Naive thymus-derived CD8-positive, alpha-beta T cell (primary cell): ENCODE measurements at regions not wholly inside any gene's neighbourhood (a gene's known extent, or its start where the extent isn't known, plus 50 kb on each side); places are given as distances from the start of the nearest gene placed in this dataset.
"Not testable (repeated sequence)": the region's sequence is repeated elsewhere in the genome, so short reads cannot be mapped to it uniquely, and the experiment has no call there.

Experiments
- ATAC-seq, 2 donors: fragments of 150-1000 bp; cut with Tn5 transposase in 1 of 2; sonication (Bioruptor Pico), chemical (Tn5 transposase) in 1 of 2; 1 replicate in 1 of 2; 2 replicates in 1 of 2; pipeline ENCODE4 v1.10.0; 2021; ENCODE audit warnings: mild to moderate bottlenecking in 2 of 2, moderate library complexity in 2 of 2
- POLR2A ChIA-PET: fragments of 350-600 bp; sonication (Branson Sonifier 250); formaldehyde crosslinking; loops from one replicate; lab custom pipeline; 2021; ENCODE audit warnings: antibody characterized with exemption; lab: Charles Lee
- DNase-seq, 10 donors: peaks; one replicate each; pipeline versions ENCODE4 v3.0.0 to v3.0.0-alpha.2; 2020 to 2022
- H3K27ac Mint-ChIP-seq, 10 donors: one replicate each; pipeline ENCODE4 v1.8.0; 2020 to 2022; ENCODE audit warnings: mild to moderate bottlenecking in 10 of 10, mixed read lengths in 10 of 10, moderate library complexity in 4 of 10, inconsistent platforms in 1 of 10
- H3K27me3 Mint-ChIP-seq, 5 donors: one replicate each; pipeline ENCODE4 v1.8.0; 2021 to 2022; ENCODE audit warnings: mixed read lengths in 5 of 5
- H3K36me3 Mint-ChIP-seq, 3 donors: one replicate each; pipeline ENCODE4 v1.8.0; 2020 to 2022; ENCODE audit warnings: mixed read lengths in 3 of 3, mild to moderate bottlenecking in 2 of 3, inconsistent platforms in 1 of 3
- H3K4me1 Mint-ChIP-seq, 4 donors: one replicate each; pipeline ENCODE4 v1.8.0; 2021 to 2022; ENCODE audit warnings: mixed read lengths in 4 of 4
- H3K4me3 Mint-ChIP-seq, 10 donors: one replicate each; pipeline ENCODE4 v1.8.0; 2020 to 2022; ENCODE audit warnings: mild to moderate bottlenecking in 10 of 10, mixed read lengths in 10 of 10, moderate library complexity in 6 of 10, inconsistent platforms in 1 of 10
- H3K9me3 Mint-ChIP-seq, 9 donors: one replicate each; pipeline ENCODE4 v1.8.0; 2020 to 2022; ENCODE audit warnings: mixed read lengths in 9 of 9, mild to moderate bottlenecking in 3 of 9, inconsistent platforms in 1 of 9, moderate library complexity in 1 of 9

- H3K4me1 Mint-ChIP-seq, POLR2A ChIA-PET, ATAC-seq, H3K4me3 Mint-ChIP-seq, H3K27ac Mint-ChIP-seq, H3K27me3 Mint-ChIP-seq, DNase-seq, H3K36me3 Mint-ChIP-seq: not testable (repeated sequence)
- H3K9me3 Mint-ChIP-seq, result peaks cover 0 to 28% (median 7%) of the 10 kb centered on the region in 9 donors
These were observed 1388.7 kb upstream of the EYS start for GRCh38 chr6:67095618-67096226.

- Mint-ChIP-seq H3K4me3 (no peak overlapping the region), H3K27me3 (no peaks in the 10 kb centered on the region), H3K4me1 (no peaks in the 10 kb centered on the region), H3K9me3 (peaks cover 0 to 28% (median 10%) of the 10 kb centered on the region in 9 donors), H3K36me3 (no peaks in the 10 kb centered on the region), H3K27ac (no peak overlapping the region)
- no peak for DNase-seq
- ATAC-seq, result no peak
- POLR2A ChIA-PET, result no interaction called here
These were observed 1387.5 kb upstream of the EYS start for GRCh38 chr6:67094431-67094946.

GRCh38 chr6:67073938-67074337, 1366.9 kb upstream of the EYS start:
- peaks cover 0 to 14% (median 2%) of the 10 kb centered on the region in 9 donors for H3K9me3 Mint-ChIP-seq
- POLR2A ChIA-PET, result no interaction called here
- DNase-seq (no peak), ATAC-seq (no peak)
- H3K4me3 Mint-ChIP-seq, result no peak overlapping the region
- no peak overlapping the region for H3K27ac Mint-ChIP-seq
- H3K27me3 Mint-ChIP-seq, result no peaks in the 10 kb centered on the region
- H3K4me1 Mint-ChIP-seq, result no peaks in the 10 kb centered on the region
- H3K36me3 Mint-ChIP-seq, result no peaks in the 10 kb centered on the region

- peak overlapping the region in 1 of 10 donors; percentile 90 for H3K27ac Mint-ChIP-seq
- peaks cover 0 to 30% (median 10%) of the 10 kb centered on the region in 9 donors for H3K9me3 Mint-ChIP-seq
- ATAC-seq (no peak), DNase-seq (no peak)
- no peaks in the 10 kb centered on the region for H3K4me1 Mint-ChIP-seq
- no peaks in the 10 kb centered on the region for H3K36me3 Mint-ChIP-seq
- H3K27me3 Mint-ChIP-seq, result no peaks in the 10 kb centered on the region
- no peak overlapping the region for H3K4me3 Mint-ChIP-seq
- POLR2A ChIA-PET, result no interaction called here
These were observed 1361.8 kb upstream of the EYS start for GRCh38 chr6:67068781-67069180.

DNA sequence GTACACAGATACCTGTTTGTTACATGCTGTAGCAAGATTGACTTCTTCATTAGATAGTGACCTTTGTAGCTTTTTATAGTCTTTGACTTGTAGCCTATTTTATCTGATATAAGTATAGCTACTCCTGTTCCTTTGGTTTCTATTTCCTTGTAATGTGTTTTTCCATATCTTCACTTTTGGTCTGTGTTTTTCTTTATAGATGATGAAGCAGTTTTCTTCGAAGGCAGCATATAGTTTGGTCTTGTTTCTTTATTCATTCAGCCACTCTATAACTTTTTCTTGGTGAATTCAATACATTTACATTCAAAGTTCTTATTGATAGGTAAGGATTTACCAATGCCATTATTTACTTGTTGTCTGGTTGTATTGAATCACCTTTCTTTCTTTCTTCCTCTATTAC, 1357.3 kb upstream of the EYS start:
- Mint-ChIP-seq H3K27me3 (no peaks in the 10 kb centered on the region), H3K27ac (no peak overlapping the region), H3K9me3 (peaks cover 0 to 48% (median 13%) of the 10 kb centered on the region in 9 donors), H3K36me3 (no peaks in the 10 kb centered on the region), H3K4me3 (no peak overlapping the region), H3K4me1 (no peaks in the 10 kb centered on the region)
- no peak for ATAC-seq
- no peak for DNase-seq
- POLR2A ChIA-PET, result no interaction called here

GRCh38 chr6:67047996-67048395, 1341.0 kb upstream of the EYS start:
- Mint-ChIP-seq H3K4me1 (no peaks in the 10 kb centered on the region), H3K27me3 (no peaks in the 10 kb centered on the region), H3K4me3 (no peak overlapping the region), H3K36me3 (no peaks in the 10 kb centered on the region), H3K9me3 (peaks cover 0 to 17% (median 5%) of the 10 kb centered on the region in 9 donors), H3K27ac (no peak overlapping the region)
- no peak for DNase-seq
- POLR2A ChIA-PET, result no interaction called here
- no peak for ATAC-seq

GRCh38 chr6:67045076-67045475, 1338.0 kb upstream of the EYS start:
- peaks cover 0 to 18% (median 7%) of the 10 kb centered on the region in 9 donors for H3K9me3 Mint-ChIP-seq
- no peak overlapping the region for H3K4me3 Mint-ChIP-seq
- no peaks in the 10 kb centered on the region for H3K27me3 Mint-ChIP-seq
- H3K27ac Mint-ChIP-seq, result no peak overlapping the region
- no peaks in the 10 kb centered on the region for H3K36me3 Mint-ChIP-seq
- H3K4me1 Mint-ChIP-seq, result no peaks in the 10 kb centered on the region
- POLR2A ChIA-PET, result no interaction called here
- ATAC-seq (no peak), DNase-seq (no peak)

GRCh38 chr6:67031451-67031850, 1324.4 kb upstream of the EYS start:
- peaks cover 0 to 3% (median 0%) of the 10 kb centered on the region in 3 donors for H3K36me3 Mint-ChIP-seq
- DNase-seq (no peak), ATAC-seq (no peak)
- no peaks in the 10 kb centered on the region for H3K27me3 Mint-ChIP-seq
- H3K9me3 Mint-ChIP-seq, result peaks cover 0 to 19% (median 6%) of the 10 kb centered on the region in 9 donors
- peak overlapping the region in 1 of 10 donors; percentile 13 for H3K27ac Mint-ChIP-seq
- no peaks in the 10 kb centered on the region for H3K4me1 Mint-ChIP-seq
- H3K4me3 Mint-ChIP-seq, result no peak overlapping the region
- POLR2A ChIA-PET, result no interaction called here

DNA sequence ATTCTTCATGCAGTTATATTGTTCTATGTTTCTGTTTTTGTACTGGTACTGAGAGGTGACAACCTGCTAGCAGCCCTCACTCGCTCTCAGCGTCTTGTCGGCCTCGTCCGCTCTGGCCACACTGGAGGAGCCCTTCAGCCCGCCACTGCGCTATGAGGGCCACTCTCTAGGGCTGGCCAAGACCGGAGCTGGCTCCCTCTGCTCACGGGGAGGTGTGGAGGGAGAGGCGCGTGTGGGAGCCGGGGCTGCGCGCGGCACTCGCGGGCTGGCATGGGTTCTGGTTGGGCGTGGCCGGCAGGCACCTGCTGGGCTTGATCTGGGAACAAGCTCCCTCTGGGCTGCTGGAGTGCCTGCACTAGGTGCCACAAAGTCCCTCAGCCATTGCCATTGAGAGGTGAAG, 1323.8 kb upstream of the EYS start:
- no peak overlapping the region for H3K4me3 Mint-ChIP-seq
- H3K36me3 Mint-ChIP-seq, result peaks cover 0 to 3% (median 0%) of the 10 kb centered on the region in 3 donors
- no peak for ATAC-seq
- peaks cover 0 to 19% (median 6%) of the 10 kb centered on the region in 9 donors for H3K9me3 Mint-ChIP-seq
- POLR2A ChIA-PET, result no interaction called here
- no peak overlapping the region for H3K27ac Mint-ChIP-seq
- no peaks in the 10 kb centered on the region for H3K4me1 Mint-ChIP-seq
- DNase-seq, result no peak
- no peaks in the 10 kb centered on the region for H3K27me3 Mint-ChIP-seq

DNA sequence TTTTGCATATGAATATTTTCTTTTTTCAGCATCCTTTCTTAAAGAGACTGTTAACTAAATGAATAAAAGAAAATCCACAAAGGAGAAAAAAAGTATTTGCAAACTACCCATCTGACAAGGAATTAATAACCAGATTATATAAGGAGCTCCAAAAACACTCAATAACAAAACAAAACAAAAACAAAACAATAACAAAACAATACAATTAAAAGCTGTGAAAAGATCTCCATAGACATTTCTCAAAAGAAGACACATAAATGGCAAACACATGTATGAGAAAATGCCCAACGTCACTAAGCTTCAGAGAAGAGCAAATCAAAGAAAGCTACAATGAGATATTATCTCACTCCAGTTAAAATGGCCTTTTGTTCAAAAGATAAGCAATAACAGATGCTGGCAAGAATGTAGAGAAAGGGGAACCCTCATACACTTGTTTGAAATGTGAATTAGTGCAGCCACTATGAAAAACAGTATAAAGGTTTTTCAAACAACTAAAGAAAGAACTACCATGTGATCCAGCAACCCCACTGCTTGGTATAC, 1310.0 kb upstream of the EYS start:
- Mint-ChIP-seq H3K4me3 (no peak overlapping the region), H3K27me3 (no peaks in the 10 kb centered on the region), H3K36me3 (no peaks in the 10 kb centered on the region)

GRCh38 chr6:67011441-67011840, 1304.4 kb upstream of the EYS start:
- no peaks in the 10 kb centered on the region for H3K27me3 Mint-ChIP-seq
- no peaks in the 10 kb centered on the region for H3K36me3 Mint-ChIP-seq
- DNase-seq (no peak), ATAC-seq (no peak)
- no peak overlapping the region for H3K27ac Mint-ChIP-seq
- POLR2A ChIA-PET, result no interaction called here
- no peaks in the 10 kb centered on the region for H3K4me1 Mint-ChIP-seq
- peaks cover 1 to 25% (median 9%) of the 10 kb centered on the region in 9 donors for H3K9me3 Mint-ChIP-seq
- no peak overlapping the region for H3K4me3 Mint-ChIP-seq

More for the DNA sequence above, 1310.0 kb upstream of the EYS start:
- Mint-ChIP-seq H3K27ac (no peak overlapping the region), H3K9me3 (peaks cover 0 to 14% (median 1%) of the 10 kb centered on the region in 9 donors), H3K4me1 (no peaks in the 10 kb centered on the region)
- ATAC-seq, result no peak
- no peak for DNase-seq
- POLR2A ChIA-PET, result no interaction called here

- no peaks in the 10 kb centered on the region for H3K4me1 Mint-ChIP-seq
- no peak overlapping the region for H3K4me3 Mint-ChIP-seq
- no peaks in the 10 kb centered on the region for H3K27me3 Mint-ChIP-seq
- DNase-seq (no peak), ATAC-seq (no peak)
- peak overlapping the region in 1 of 10 donors; percentile 23 for H3K27ac Mint-ChIP-seq
- H3K9me3 Mint-ChIP-seq, result peaks cover 2 to 25% (median 9%) of the 10 kb centered on the region in 9 donors
- POLR2A ChIA-PET, result no interaction called here
- H3K36me3 Mint-ChIP-seq, result no peaks in the 10 kb centered on the region
These were observed 1302.8 kb upstream of the EYS start for GRCh38 chr6:67009818-67010217.

GRCh38 chr6:67003844-67004243, 1296.8 kb upstream of the EYS start:
- H3K27ac Mint-ChIP-seq, result no peak overlapping the region
- POLR2A ChIA-PET, result no interaction called here
- H3K4me1 Mint-ChIP-seq, result no peaks in the 10 kb centered on the region
- no peak overlapping the region for H3K4me3 Mint-ChIP-seq
- no peak for DNase-seq
- ATAC-seq, result no peak
- H3K27me3 Mint-ChIP-seq, result no peaks in the 10 kb centered on the region
- H3K9me3 Mint-ChIP-seq, result peaks cover 5 to 18% (median 9%) of the 10 kb centered on the region in 9 donors
- H3K36me3 Mint-ChIP-seq, result no peaks in the 10 kb centered on the region

GRCh38 chr6:67000121-67000520, 1293.1 kb upstream of the EYS start:
- Mint-ChIP-seq H3K9me3 (peaks cover 0 to 26% (median 13%) of the 10 kb centered on the region in 9 donors), H3K4me1 (no peaks in the 10 kb centered on the region), H3K27me3 (no peaks in the 10 kb centered on the region), H3K27ac (no peak overlapping the region), H3K36me3 (no peaks in the 10 kb centered on the region), H3K4me3 (no peak overlapping the region)
- DNase-seq (no peak), ATAC-seq (no peak)
- POLR2A ChIA-PET, result no interaction called here
